Pulmonary artery endothelial cell (primary cell): ENCODE measurements at regions not wholly inside any gene's neighbourhood (a gene's known extent, or its start where the extent isn't known, plus 50 kb on each side); places are given as distances from the start of the nearest gene placed in this dataset.

Source experiments
- DNase-seq: peaks from one replicate; pipeline ENCODE4 v3.0.0-alpha.2; 2011; ENCODE audit warnings: low read depth, low spot score

DNA sequence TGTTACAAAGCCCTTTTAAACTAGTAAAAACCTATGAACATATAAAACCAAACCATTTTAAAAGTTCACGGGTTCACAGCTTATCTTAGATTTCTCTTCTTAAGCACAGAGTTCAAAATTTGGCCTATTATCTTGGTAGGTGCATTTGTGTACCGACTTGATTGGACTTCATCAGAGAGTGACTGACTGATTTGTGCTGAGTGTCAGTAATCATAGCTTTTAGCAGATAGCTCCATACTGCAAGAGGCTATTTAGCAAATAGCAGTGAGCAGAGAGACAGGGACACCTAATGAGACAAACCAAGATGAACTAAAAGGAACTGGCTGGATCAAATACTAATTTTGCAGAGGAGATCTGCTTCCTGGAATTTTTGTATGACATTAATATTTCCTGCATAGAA is 274.5 kb downstream of the PRR16 start:
- no peak for DNase-seq

DNA sequence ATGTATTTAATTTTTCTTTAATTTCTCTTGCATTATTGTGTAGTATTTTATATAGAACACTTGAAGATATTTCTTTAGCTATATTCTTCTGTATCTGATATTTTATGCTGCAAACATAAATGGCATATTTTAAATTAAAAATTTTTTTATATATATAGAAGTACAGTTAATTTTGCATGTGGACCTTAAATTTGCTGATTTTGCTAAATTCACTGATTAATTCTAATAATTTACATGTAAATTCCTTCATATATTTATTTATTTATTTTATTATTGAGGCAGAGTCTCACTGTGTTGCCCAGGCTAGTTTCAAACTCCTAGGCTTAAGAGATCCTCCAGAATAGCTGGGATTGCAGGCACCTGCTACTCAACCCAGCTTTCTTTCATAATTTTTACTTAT is 276.9 kb downstream of the PRR16 start:
- DNase-seq, result no peak

DNA sequence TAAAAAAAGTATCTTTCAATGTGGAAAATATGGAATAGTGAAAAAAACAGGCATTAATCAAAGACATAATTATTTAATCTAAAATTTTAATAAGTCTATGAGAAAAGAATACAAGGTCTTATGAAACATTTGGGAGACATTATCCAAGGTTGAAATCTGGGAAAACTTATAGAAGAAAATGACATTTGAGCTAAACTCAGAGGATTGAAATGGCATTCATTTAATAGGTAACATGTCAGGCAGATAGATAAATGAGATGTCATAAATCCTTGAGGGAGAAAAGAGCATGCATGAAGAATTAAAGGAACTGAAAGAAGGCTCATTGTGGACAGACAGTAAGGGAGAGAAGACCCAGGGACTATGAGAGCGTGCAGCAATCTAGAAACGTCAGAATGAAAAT is 284.4 kb downstream of the PRR16 start:
- DNase-seq, result no peak

DNA sequence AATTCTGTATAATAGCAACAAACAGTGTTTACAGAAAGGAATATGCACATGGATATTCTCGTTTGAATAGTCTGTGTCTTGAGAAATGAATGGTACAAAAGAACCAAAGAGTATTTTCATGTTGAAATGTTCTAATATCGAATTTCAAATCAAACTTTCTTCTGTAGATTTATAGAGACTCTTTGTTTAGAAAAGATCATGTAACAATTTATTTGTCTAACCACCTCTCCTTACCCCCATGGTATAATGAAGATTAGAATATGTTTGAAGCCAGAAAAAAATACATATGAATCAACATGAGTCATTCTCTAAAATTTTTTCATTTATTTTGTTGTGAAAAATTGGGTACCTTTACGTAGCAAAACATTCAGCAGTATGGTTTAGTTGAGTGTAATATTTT is 285.6 kb downstream of the PRR16 start:
- no peak for DNase-seq

DNA sequence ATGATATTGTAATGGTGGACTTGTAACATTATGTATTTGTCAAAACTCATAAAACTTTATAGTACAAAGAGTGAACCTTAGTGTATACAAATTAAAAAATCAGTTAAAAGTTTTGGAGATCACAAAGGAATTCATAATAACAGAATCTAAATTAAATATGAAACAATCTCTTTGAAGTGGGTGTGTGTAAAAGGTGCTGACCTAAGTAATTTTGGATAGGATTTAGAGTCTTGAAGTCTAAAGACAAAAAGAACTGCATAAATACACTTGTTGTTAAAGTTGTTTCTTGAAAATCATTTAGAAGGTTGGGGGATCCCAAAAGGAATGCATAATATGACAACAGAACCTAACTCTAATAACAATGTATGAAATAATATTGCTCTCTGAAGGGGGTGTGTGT is 295.5 kb downstream of the PRR16 start:
- DNase-seq, result no peak

DNA sequence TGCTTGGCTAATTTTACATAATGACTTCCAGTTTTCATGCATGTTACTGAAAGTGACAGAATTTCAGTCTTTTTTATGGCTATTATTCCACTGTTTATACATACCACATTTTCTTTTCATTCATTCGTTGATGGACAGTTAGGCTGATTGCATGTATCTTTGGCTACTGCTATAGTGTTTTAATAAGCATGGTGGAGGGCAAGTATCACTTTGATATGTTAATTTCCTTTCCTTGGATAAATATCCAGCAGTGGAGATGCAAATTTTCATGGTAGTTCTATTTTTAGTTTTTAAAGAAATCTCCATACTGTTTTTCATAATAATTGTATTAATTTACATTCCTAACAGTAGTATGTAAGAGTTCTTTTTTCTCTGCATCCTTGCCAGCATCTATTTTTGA is 297.9 kb downstream of the PRR16 start:
- no peak for DNase-seq

DNA sequence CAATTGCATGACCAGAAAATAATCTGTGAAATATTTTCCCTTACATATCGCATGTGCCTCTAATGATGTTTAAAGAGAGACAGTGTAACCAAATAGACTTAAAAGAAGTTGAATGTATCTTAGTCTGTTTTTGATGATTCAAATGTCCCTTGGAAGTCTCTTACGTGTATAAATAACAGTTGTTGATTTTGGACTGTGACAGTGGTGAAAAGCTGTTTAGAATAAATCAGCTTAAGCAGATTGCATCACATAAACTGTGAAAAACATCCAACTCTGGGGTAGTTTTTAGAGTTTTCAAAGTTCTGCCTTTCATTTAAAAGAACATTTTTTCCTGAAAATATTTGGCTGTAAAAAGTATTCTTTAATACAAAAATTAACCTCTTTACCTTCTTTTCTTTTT is 301.1 kb downstream of the PRR16 start:
- DNase-seq, result no peak

DNA sequence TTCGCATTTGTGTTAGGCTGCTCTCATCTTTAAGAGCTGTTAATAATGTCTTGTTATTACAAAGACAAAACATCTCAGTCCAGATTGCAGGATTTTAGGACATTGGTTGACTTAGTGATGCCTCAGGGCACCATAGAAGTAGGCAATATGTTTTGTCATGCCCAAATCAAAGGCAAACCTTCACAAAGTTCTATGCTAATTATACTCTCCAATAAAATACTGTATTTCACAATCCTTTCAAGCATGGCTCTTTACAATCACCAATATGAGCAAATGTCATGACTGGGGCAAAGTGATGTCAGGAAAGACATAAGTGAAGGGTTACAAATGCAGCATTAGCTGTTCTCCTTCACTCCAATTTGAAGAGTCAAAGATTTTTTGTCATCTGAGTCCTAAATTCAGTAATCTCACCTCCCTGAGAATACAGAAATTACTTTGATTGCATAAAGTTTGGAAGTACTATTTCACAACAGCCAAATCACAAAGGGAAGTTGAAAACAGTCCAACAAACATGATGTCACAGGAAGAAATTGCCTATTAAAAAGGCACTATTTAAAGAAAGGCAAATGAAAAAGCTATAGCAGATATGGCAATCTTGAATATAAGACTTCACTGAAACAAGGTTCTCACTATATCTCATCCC is 303.2 kb downstream of the PRR16 start:
- DNase-seq, result no peak

DNA sequence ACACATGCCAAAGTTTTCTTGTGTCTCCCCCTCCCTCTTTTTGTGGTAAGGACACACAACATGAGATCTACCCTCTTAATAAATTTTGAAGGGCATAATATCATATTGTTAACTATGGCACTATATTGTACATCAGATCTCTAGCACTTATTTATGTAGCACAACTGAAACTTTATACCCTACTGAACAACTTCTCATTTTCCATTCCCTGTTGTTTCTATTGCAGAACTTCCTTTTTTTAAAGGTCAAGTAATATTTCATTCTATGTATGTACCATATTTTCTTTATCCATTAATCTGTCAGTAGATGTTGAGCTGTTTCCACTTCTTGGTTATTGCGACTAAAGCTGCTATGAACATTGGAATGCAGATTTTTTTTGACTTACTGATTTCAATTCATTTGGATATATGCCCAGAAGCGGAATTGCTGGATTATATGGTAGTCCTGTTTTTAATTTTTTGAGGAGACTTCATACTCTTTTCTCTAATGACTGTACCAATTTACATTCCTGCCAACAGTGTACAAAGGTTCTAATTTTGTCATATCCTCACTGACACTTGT is 305.3 kb downstream of the PRR16 start:
- no peak for DNase-seq

DNA sequence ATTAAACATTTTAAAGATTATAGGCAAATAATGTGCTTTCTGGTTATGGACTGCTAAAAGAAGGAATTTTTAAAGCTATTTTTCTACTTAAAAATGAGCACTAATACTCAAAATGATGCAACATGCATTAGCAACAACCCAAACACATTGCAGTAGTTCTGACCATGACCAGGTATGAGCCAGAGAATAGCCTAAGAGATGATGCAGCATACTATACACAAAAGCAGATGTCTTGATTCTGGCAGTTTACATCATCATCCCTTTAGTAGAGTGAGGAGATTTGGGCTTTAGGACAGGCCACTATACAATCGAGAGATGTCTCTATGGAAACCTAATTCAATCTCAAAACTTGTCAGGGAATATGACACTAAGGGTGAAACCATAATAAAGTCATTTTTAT is 307.1 kb downstream of the PRR16 start:
- no peak for DNase-seq

DNA sequence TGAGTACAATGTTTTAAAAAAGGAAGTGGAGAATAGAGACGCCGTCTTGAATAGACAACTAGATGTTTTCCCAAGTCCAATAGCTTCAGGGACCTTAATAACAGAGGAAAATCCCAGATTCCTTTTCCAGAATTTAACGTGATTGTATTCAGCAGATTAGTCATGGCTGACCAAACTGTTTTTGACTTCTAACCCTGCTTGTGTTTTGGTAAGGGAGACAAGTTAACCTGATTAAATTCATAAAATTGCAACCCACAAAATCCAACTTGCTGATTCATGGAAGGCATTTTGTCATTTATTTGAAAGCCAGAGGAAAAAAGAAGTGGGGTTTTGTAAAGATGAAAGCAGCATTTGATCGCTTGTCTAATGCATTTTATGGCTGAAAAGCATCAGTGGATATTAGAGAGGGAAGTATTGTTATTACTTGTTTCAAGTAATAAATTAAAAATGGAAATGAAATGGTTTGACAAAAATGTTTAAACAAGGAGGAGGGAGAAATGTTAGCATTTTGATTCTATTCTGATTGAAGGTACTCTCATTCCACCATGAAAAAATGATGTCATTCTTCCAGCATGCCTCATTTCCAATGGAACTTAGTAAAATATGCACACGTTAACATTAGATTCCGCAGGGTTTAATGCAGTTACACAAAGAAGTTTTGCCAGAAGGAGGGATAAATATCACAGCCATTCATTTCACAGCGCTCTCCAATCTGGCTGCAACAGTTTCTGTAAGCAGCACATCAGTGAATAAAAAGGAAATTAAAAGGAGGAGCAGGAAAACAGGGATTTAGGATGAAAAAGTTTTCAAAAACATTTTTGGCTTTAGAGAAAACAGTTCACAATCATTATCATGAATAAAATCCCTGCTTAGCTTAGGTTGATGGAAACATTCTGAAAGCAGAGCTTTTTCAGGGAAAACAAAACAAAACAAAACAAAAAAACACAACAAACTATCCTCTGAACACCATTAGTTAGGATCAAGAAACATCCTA is 314.7 kb downstream of the PRR16 start:
- no peak for DNase-seq

DNA sequence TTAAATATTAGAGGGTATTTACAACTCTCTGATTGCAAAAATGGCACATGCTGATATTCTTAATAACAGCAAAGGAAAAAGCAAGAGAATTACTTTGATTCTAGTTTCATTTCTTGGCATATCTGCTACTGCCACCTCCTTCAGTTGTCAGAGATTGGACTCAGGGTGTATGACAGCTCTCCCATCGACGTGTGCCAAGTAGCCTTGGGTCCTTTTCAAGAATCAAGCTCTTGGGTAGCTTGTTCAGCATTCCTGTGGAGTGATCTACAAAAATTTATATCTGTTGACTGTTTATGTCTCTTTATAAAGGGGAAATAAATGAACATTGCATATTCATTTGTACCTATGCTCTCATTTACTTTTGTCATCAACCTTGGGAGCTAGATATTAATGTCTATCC is 315.6 kb downstream of the PRR16 start:
- DNase-seq, result no peak

DNA sequence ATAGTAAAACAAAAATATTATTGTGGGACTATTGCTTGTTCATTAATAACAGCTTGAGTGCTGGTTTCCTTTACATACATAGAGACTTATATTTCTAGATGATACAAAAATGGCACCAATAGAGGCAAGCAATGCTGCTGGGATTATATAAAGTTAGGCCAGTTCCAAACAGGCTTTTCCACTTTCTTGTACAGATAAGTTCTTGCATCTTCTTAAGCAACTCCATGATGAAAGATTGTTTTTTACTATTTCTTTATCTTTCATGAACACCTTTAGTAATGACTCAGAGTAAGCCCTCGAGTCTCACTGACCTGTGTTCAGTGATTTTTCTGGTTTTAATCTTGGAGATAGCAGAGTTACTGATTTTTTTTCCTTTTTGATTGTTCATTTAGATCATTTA is 324.4 kb downstream of the PRR16 start:
- no peak for DNase-seq

DNA sequence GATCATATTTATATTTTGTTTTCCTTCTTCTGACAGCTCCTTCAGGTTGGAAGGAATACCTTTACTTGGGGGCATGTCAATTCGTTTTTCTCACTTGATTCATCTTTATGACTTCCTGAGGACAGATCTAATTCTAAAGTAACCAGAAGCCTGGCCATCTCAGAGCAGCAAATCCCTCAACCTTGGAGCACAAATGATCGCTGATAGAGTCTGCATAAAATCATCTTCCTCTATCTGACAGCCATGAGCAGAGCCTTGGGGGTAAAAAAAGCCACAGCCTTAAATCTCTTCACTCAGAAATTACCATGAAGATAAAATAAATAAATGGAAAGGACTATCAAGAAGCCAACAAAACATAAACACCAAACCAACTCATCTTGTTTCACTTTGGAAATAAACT is 325.8 kb downstream of the PRR16 start:
- DNase-seq, result no peak

DNA sequence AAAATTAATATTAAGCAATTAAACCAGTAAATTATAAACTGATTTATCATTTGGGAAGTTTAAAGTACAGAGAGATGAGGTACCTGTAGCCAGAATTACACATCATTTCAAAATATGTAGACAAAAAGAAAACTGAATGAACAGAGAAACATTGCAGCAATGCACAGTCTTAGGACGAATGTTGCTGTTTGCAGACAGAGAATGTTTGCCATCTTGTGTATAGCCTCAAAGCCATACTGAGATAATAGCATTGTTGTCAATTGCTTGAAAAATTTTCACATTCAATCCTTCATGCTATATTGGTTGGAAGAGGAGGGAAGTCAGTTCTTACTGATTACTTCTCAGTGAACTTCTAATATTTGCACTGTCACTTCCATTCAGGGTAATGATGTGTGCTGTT is 326.2 kb downstream of the PRR16 start:
- DNase-seq, result no peak

DNA sequence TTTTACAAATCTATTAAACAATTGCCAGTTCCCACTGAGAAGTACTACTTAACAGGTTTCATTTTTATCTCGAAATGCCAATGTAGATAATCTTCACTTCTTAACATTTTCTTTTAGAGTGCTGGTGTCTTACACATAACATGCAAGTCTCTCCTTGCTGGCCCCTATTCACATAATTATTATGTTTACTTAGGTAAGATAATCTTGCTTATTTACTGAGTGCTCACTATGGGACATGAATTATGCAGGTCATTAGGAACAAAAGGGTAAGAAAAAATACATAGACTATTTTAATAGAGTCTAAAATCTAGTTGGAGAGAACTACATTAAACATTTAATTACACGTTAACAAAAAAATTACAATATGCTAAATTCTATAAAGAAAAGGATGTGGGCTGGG is 328.4 kb downstream of the PRR16 start:
- no peak for DNase-seq

DNA sequence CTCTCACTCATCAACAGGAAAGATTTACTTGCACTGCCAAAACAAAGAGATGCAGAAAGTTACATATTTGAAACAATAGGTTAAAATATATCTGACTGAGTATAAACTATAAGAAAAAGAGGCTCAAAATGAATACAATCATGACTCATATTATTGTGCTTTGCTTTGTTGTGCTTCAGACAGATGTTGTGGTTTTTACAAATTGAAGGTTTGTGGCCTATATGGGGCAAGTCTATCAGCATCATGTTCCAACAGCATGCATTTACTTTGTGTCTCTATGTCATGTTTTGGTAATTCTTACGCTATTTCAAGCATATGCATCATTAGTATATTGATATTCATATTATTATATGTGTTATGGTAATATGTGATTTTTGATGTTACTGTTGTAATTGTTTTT is 330.0 kb downstream of the PRR16 start:
- DNase-seq, result no peak

DNA sequence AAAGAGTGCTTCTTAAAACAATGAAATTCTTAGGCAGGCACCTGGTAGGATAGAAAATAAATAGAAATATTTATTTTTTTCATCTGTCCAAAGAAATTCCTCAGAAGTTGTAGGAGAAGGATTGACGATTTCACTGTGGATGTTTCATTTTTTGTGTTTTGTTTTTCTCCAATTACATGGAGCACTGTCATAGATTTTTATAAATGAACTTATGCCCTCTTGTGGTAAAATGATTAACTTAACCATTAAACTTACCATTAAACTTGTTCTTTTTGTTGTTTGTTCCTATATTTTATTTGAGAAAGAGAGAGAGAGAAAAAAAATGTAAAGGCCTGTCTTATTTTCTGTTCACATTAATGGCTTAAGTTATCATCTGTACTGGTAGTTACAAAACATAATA is 339.2 kb downstream of the PRR16 start:
- no peak for DNase-seq

DNA sequence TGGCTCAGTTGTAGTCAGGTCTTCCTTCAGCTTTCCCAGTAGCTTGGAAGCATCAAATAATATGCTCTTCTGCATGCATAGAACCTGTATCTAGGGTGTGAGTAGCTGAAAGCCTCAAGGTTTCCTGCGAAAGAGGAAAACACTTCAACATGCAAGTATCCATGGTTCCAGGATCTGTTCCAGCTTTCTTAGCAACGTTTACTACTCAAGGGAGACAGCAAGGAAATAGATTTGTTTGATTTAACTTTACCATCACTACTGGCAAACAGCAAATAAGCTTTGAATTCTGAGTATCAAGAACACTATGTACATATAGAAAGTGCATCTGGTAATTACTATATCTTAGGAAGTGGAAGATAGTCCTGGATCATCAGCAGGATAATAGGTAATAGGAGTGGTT is 341.0 kb downstream of the PRR16 start:
- DNase-seq, result no peak

DNA sequence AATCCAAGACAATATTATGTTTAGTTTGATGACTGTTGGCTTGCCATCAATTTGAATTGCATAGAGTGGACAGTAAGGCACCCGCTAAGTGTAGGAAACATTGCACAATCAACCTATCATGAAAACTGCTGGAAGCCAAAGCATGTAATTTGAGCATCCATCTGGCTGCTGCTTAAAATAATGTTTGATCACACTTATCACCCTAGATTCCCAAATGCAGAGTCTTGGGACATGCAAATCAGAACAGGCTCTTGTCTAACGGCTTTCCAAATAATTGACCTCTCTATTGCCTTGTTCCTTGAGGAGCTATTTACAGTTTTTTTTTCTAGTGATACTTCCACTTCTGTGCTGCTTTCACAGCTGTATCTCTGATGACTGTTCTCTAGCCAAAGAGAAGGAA is 342.1 kb downstream of the PRR16 start:
- DNase-seq, result no peak

DNA sequence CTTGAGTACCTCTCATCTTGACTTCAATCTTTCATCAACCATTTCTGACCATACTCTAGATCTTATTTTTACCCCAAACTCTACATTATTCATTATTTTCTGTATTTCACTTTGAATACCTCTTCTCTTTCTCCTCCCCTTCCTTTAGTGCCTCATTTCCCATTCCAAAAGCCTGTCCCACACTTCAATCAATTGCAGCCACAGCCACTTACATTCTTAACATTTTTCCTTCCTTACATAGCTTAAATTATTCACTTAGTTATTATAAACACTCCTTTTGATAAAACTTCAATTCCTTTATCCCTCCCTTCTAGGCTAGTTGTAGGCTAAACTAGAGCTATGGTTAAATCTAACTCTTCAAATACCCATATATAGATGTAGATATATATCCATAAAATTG is 344.0 kb downstream of the PRR16 start:
- DNase-seq, result no peak

DNA sequence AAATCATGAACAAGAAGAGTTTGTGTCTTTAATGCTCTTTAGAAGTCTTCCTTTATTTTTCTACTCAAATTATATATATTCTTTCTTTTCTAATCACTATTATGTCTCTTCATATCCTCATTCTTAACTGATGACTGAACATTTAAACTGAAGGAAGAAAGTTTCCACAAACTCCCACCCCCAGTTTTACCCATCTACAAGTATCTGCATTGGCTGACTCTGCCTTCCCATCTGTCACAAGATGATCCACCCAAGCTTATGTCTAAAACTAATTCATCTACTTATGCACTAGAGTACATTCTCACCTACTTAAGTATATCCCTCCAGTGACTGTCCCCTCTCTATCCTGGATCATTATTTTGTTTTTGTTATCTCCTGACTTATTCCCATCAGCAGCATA is 344.5 kb downstream of the PRR16 start:
- no peak for DNase-seq

DNA sequence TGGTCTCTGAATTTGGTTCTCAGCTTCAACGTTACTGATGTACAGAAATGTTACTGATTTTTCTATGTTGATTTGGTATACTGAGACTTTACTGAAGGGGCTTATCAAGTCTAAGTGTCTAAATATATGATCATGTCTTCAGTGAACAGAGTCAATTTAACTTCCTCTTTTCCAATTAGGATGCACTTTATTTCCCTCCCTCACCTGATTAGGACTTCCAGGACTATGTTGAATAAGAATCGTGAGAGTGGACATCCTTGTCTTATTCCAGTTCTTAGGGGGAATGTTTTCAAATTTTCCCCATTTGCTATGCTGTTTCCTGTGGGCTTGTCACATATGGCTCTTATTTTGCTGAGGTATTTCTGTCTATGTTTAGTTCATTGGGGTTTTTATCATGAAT is 349.5 kb downstream of the PRR16 start:
- DNase-seq, result no peak
